ENCODE measurements at regions not wholly inside any gene's neighbourhood (a gene's known extent, or its start where the extent isn't known, plus 50 kb on each side); places are given as distances from the start of the nearest gene placed in this dataset.

DNA sequence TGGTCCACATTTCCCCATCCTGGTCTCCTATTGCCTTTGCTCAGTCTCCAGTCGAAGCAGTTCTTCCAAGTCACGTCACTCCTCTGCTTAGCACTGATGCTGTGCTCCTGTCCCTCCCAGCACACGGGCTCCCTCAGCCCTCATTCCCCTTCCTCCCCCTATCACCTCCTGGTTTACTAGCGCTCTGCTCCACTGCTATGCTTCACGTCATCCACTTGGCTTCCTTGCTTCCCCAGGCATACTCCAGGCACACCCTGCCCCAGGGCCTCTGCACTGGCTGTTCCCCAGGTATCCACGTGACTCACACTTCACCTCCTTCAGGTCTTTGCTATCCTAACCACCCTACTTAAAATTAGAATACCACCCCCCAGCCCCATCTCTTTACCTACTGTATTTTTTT, 269.3 kb downstream of the GLI2 start:
- TF ChIP-seq, protein P1, sequence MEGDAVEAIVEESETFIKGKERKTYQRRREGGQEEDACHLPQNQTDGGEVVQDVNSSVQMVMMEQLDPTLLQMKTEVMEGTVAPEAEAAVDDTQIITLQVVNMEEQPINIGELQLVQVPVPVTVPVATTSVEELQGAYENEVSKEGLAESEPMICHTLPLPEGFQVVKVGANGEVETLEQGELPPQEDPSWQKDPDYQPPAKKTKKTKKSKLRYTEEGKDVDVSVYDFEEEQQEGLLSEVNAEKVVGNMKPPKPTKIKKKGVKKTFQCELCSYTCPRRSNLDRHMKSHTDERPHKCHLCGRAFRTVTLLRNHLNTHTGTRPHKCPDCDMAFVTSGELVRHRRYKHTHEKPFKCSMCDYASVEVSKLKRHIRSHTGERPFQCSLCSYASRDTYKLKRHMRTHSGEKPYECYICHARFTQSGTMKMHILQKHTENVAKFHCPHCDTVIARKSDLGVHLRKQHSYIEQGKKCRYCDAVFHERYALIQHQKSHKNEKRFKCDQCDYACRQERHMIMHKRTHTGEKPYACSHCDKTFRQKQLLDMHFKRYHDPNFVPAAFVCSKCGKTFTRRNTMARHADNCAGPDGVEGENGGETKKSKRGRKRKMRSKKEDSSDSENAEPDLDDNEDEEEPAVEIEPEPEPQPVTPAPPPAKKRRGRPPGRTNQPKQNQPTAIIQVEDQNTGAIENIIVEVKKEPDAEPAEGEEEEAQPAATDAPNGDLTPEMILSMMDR (conservative IDR thresholded peaks at IDR 0.05 in 1 of 2, IDR thresholded peaks at IDR 0.05 in 1 of 2; ENCODE audit: extremely low read depth in 1 of 2, insufficient read depth in 1 of 2, low read depth in 1 of 2, low read length in 2 of 2), result no peak
- TF ChIP-seq EZH2 (IDR thresholded peaks at IDR 0.05; ENCODE audit: borderline replicate concordance, low read length), result no peak

Measured in mammary epithelial cell (primary cell).